Heart left ventricle (tissue), 16 donors: ENCODE measurements at regions not wholly inside any gene's neighbourhood (a gene's known extent, or its start where the extent isn't known, plus 50 kb on each side); places are given as distances from the start of the nearest gene placed in this dataset.

Source experiments
- ATAC-seq, 4 donors: fragments of 200-7000 bp; cut with Tn5 transposase; one replicate each; pipeline ENCODE4 v1.9.1; 2020 to 2022; ENCODE audit warnings: moderate library complexity in 4 of 4, mild to moderate bottlenecking in 3 of 4, moderate number of reproducible peaks in 1 of 4
- DNase-seq, 5 donors: peaks; one replicate each; pipeline ENCODE4 v3.0.0-alpha.2; 2020
- H3K27ac ChIP-seq, 12 donors: fragments of 200-600 bp; sonication (generic) in 4 of 12; one replicate each; pipeline versions ENCODE4 v1.5.0 to v1.8.0; 2016 to 2022; ENCODE audit warnings: mild to moderate bottlenecking in 2 of 12
- H3K27me3 ChIP-seq, 9 donors: fragments of 200-600 bp; sonication (generic) in 2 of 9; one replicate each; pipeline versions ENCODE4 v1.5.1 to v1.8.0; 2016 to 2022; ENCODE audit warnings: mild to moderate bottlenecking in 3 of 9
- H3K36me3 ChIP-seq, 9 donors: fragments of 200-600 bp; sonication (generic) in 2 of 9; one replicate each; pipeline versions ENCODE4 v1.5.0 to v1.8.0; 2018 to 2022; ENCODE audit warnings: mild to moderate bottlenecking in 2 of 9
- H3K4me1 ChIP-seq, 12 donors: fragments of 200-600 bp; sonication (generic) in 4 of 12; one replicate each; pipeline versions ENCODE4 v1.5.0 to v1.8.0; 2016 to 2022; ENCODE audit warnings: mild to moderate bottlenecking in 3 of 12
- H3K4me3 ChIP-seq, 12 donors: fragments of 200-600 bp; sonication (generic) in 4 of 12; one replicate each; pipeline versions ENCODE4 v1.5.0 to v1.8.0; 2017 to 2022; ENCODE audit warnings: mild to moderate bottlenecking in 9 of 12, moderate library complexity in 4 of 12
- H3K9me3 ChIP-seq, 12 donors: fragments of 200-600 bp; sonication (generic) in 4 of 12; one replicate each; pipeline versions ENCODE4 v1.5.0 to v1.8.0; 2016 to 2022; ENCODE audit warnings: mild to moderate bottlenecking in 1 of 12
- CTCF ChIP-seq, 12 donors: fragments of 200-600 bp; sonication (generic) in 4 of 12; IDR thresholded peaks; one replicate each; pipeline versions ENCODE4 v1.5.0 to v1.8.0; 2018 to 2022; ENCODE audit warnings: antibody characterized with exemption in 12 of 12, mild to moderate bottlenecking in 5 of 12
- POLR2A ChIP-seq, 2 donors: fragments of 450-650 bp; IDR thresholded peaks; one replicate each; pipeline ENCODE4 v1.6.1; 2017; ENCODE audit warnings: antibody characterized with exemption in 2 of 2, mild to moderate bottlenecking in 2 of 2, moderate library complexity in 2 of 2
- WGBS, 4 donors: extraction: QIAGEN DNeasy Blood & Tissue Kit in 2 of 4; methylation state at CpG; one replicate each; pipeline versions ENCODE4 v1.1.5 to v1.1.7; 2013 to 2018; 5-methylcytosine and 5-hydroxymethylcytosine counted together
- intact Hi-C, 10 donors: fragments of 100-400 bp; cut with DNase I; formaldehyde crosslinking; loops; one replicate each; pipeline versions ENCODE4 v1.11.1 to v1.14.2; 2022
- donor health status: ischemic (EF 13 %, LVEDD 7.1; RV severe dilation, severe dysfunction).
- donor health status: healthy with polysubstance abuse.
- donor health status: DM: no; HTN: yes; CAD: no.
- donor health status: DM: no; HTN: no; CAD: no.
- donor health status: ischemic (EF 25% LVEDD 6.9; RV normal size, moderate dysfunction).
- donor health status: ischemic (EF 25% LVEDD 5.7; RV mildly dilated, moderate dysfunction).
- donor health status: healthy.
- donor health status: DM: yes; HTN: yes; CAD: no.
- donor health status: ischemic (EF 35%, LVEDD 5.7; RV mildly dilated, moderate dysfunction).
- donor health status: nonischemic (EF 11% LVEDD 7.7; RV severe dilation, severe dysfunction).
- donor health status: DM: yes; HTN: yes; CAD: no.
- donor health status: PGD.
- donor health status: ischemic (EF 29% LVEDD 5.4; RV normal size, mild dysfunction).
- donor health status: nonischemic (EF 23%, LVEDD 6.1; RV moderate dilation, normal function).

DNA sequence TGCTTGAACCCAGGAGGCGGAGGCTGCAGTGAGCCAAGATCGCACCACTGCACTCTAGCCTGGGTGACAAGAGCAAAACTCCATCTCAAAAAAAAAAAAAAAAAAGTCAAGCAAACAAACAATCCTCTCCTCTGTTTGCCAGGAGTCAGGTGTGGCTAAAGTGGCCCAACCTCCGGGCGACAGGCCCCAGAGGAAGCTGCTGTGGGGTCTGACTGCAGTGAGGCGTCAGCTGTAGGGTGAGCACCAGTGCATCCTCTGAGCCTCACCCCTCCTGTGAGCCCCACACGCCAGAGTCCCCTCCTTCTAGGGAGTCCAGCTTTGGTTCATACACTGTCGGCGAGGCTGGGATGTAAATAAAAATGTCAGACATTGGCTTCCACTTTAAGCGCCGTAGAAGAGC lies 76.5 kb upstream of the HS6ST1 start:
- no peaks in the 10 kb centered on the region for H3K9me3 ChIP-seq
- no peak overlapping the region for H3K4me3 ChIP-seq
- no peak for TF ChIP-seq CTCF (IDR thresholded peaks at IDR 0.05)
- TF ChIP-seq POLR2A (IDR thresholded peaks at IDR 0.05), result no peak
- peak in 1 of 5 donors; percentile 37 for DNase-seq
- WGBS, 4 donors, result 88 to 92% (median 92%) methylated on average over 10 of the region's 10 CpGs
- ATAC-seq, result no peak
- intact Hi-C loops, result no loop called here
- H3K27me3 ChIP-seq, result no peaks in the 10 kb centered on the region
- H3K36me3 ChIP-seq, result no peaks in the 10 kb centered on the region
- no peak overlapping the region for H3K27ac ChIP-seq
- peaks cover 0 to 3% (median 0%) of the 10 kb centered on the region in 12 donors for H3K4me1 ChIP-seq

DNA sequence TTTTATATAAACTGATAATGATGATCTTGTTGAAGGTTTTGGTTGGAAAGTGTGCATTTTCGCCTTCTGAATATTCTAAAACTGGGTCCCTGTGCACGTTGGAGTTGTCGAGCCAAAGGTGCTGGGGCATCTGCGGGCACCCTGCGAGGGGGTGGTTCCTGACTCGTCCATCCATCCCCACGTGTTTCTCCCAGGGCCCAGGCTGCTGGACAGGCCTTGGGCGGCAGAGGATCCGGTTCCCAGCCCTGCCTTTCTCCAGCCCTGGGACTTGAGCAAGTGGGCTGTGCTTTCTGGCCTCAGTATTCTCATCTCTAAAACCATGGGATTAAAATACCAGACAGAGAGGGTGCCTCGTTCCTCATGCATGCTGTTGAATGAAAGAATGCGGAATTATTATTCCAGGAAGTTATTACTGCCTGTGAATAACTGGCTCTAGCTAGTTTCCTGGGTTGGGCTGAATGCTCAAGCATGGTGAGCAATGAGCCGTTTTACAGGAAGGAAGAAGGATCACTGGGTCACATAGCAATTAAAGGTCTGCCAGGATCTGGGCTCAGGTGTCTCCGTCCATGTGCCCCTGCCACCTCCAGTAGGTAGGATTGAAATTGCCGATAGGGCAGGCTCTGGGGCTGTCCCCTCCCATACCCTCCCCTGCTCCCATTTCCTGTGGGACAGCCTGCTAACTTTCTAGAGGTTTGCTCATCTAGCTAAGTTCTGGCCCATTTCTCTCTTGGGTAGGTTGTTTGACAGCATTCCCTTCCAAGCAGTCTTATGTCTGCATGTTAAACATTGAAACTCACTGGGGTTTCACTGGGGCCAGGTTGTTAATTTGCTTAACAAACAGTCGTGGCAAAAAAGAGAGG lies 77.2 kb upstream of the HS6ST1 start:
- Histone ChIP-seq H3K4me3 (no peak overlapping the region), H3K27ac (no peak overlapping the region), H3K36me3 (no peaks in the 10 kb centered on the region), H3K27me3 (no peaks in the 10 kb centered on the region), H3K4me1 (no peaks in the 10 kb centered on the region), H3K9me3 (peaks cover 0 to 4% (median 0%) of the 10 kb centered on the region in 12 donors)
- no peak for ATAC-seq
- peak in 2 of 5 donors; percentile 12 to 26 for DNase-seq
- intact Hi-C loops, result no loop called here
- TF ChIP-seq CTCF (IDR thresholded peaks at IDR 0.05) (no peak), POLR2A (IDR thresholded peaks at IDR 0.05) (no peak)
- WGBS, 4 donors, result 68 to 81% (median 76%) methylated on average over 11 to 15 of the region's 15 CpGs

DNA sequence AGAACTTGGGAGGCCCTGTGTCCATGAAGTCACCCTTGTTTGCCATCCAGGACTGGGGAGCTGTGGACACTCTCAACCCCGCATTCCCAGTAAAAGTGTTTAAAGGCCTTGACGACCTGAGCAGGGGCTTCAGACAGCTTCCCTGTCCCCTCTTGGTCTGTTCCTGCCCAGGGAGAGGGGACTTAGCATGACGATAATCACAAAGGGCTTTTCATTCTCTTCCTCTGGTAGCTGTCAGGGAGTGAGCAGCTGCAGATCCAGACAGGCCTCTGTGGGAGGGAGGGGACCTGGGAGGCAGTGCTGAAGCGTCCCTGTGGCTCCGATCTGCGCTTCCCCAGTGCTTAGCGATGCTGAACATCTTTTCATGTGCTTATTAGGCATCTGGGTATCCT lies 77.8 kb upstream of the HS6ST1 start:
- no peak for TF ChIP-seq CTCF (IDR thresholded peaks at IDR 0.05)
- no peak for TF ChIP-seq POLR2A (IDR thresholded peaks at IDR 0.05)
- peaks cover 0 to 6% (median 0%) of the 10 kb centered on the region in 12 donors for H3K9me3 ChIP-seq
- H3K27ac ChIP-seq, result no peak overlapping the region
- WGBS, 4 donors, result 79 to 83% (median 81%) methylated on average over 6 to 7 of the region's 7 CpGs
- H3K36me3 ChIP-seq, result no peaks in the 10 kb centered on the region
- intact Hi-C loops, result no loop called here
- no peak overlapping the region for H3K4me3 ChIP-seq
- DNase-seq (no peak), ATAC-seq (no peak)
- no peaks in the 10 kb centered on the region for H3K27me3 ChIP-seq
- no peaks in the 10 kb centered on the region for H3K4me1 ChIP-seq

DNA sequence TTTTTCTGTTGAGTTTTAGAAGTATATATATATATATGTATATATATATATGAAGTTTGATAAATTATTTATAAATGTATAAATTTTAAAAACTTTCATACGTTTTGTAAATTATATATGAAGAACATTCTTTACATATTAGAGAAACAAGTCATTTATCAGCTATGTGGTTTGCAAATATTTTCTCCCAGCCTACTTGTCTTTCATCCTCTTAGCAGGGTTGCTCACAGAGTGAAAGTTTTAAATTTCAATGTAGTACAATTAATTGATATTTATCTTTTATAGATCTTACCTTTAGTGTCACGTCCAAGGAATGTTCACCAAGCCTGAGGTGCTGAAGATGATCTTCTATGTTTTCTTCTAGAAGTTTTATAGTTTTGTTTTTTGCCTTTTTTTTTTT lies 78.3 kb upstream of the HS6ST1 start:
- intact Hi-C loops, result no loop called here
- peaks cover 0 to 6% (median 0%) of the 10 kb centered on the region in 12 donors for H3K9me3 ChIP-seq
- H3K4me3 ChIP-seq, result no peak overlapping the region
- WGBS, 4 donors, result 88 to 92% (median 90%) methylated on average over 2 of the region's 2 CpGs
- H3K27me3 ChIP-seq, result no peaks in the 10 kb centered on the region
- no peaks in the 10 kb centered on the region for H3K4me1 ChIP-seq
- no peak overlapping the region for H3K27ac ChIP-seq
- DNase-seq (no peak), ATAC-seq (no peak)
- no peaks in the 10 kb centered on the region for H3K36me3 ChIP-seq
- no peak for TF ChIP-seq CTCF (IDR thresholded peaks at IDR 0.05)
- no peak for TF ChIP-seq POLR2A (IDR thresholded peaks at IDR 0.05)
